ENCODE measurements at regions not wholly inside any gene's neighbourhood (a gene's known extent, or its start where the extent isn't known, plus 50 kb on each side); places are given as distances from the start of the nearest gene placed in this dataset.

- Mint-ChIP-seq H3K9me3 (no peaks in the 10 kb centered on the region), H3K36me3 (no peaks in the 10 kb centered on the region), H3K27ac (no peak overlapping the region)
- ATAC-seq (no peak), DNase-seq (ENCODE audit: low spot score in 2 of 2) (no peak)
Measured at GRCh38 chr6:147874322-147874721, 365.8 kb downstream of the SAMD5 start.

GRCh38 chr6:147879031-147879580 lies 370.6 kb downstream of the SAMD5 start:
- Mint-ChIP-seq H3K9me3 (no peaks in the 10 kb centered on the region), H3K36me3 (no peaks in the 10 kb centered on the region), H3K27ac (no peak overlapping the region)
- DNase-seq (ENCODE audit: low spot score in 2 of 2): no peak
- no peak for ATAC-seq

GRCh38 chr6:147881432-147881831 lies 372.9 kb downstream of the SAMD5 start:
- no peak for DNase-seq (ENCODE audit: low spot score in 2 of 2)
- H3K27ac Mint-ChIP-seq: no peak overlapping the region
- H3K36me3 Mint-ChIP-seq: no peaks in the 10 kb centered on the region
- no peak for ATAC-seq
- no peaks in the 10 kb centered on the region for H3K9me3 Mint-ChIP-seq

- no peaks in the 10 kb centered on the region for H3K36me3 Mint-ChIP-seq
- ATAC-seq (no peak), DNase-seq (ENCODE audit: low spot score in 2 of 2) (no peak)
- peaks cover 4 to 7% of the 10 kb centered on the region in 2 donors for H3K9me3 Mint-ChIP-seq
- no peak overlapping the region for H3K27ac Mint-ChIP-seq
Measured at GRCh38 chr6:147888374-147888773, 379.9 kb downstream of the SAMD5 start.

- Mint-ChIP-seq H3K36me3 (no peaks in the 10 kb centered on the region), H3K9me3 (peaks cover 4 to 7% of the 10 kb centered on the region in 2 donors), H3K27ac (no peak overlapping the region)
- ATAC-seq: no peak
- no peak for DNase-seq (ENCODE audit: low spot score in 2 of 2)
Measured at GRCh38 chr6:147891671-147892070, 383.2 kb downstream of the SAMD5 start.

- no peak for DNase-seq (ENCODE audit: low spot score in 2 of 2)
- no peak for ATAC-seq
- Mint-ChIP-seq H3K9me3 (peaks cover 4% of the 10 kb centered on the region in 2 donors), H3K27ac (no peak overlapping the region), H3K36me3 (no peaks in the 10 kb centered on the region)
Measured at GRCh38 chr6:147892476-147892875, 384.0 kb downstream of the SAMD5 start.

- ATAC-seq (no peak), DNase-seq (ENCODE audit: low spot score in 2 of 2) (no peak)
- Mint-ChIP-seq H3K36me3 (no peaks in the 10 kb centered on the region), H3K9me3 (no peaks in the 10 kb centered on the region), H3K27ac (no peak overlapping the region)
Measured at GRCh38 chr6:147895272-147895671, 386.8 kb downstream of the SAMD5 start.

- Mint-ChIP-seq H3K36me3 (no peaks in the 10 kb centered on the region), H3K9me3 (peaks cover 0 to 3% of the 10 kb centered on the region in 2 donors), H3K27ac (no peak overlapping the region)
- DNase-seq (ENCODE audit: low spot score in 2 of 2) (no peak), ATAC-seq (no peak)
Measured at GRCh38 chr6:147900247-147900830, 391.8 kb downstream of the SAMD5 start.

- no peak for DNase-seq (ENCODE audit: low spot score in 2 of 2)
- H3K9me3 Mint-ChIP-seq: peaks cover 0 to 3% of the 10 kb centered on the region in 2 donors
- no peak for ATAC-seq
- H3K36me3 Mint-ChIP-seq: no peaks in the 10 kb centered on the region
- H3K27ac Mint-ChIP-seq: no peak overlapping the region
Measured at GRCh38 chr6:147903321-147903720, 394.8 kb downstream of the SAMD5 start.

- no peak for DNase-seq (ENCODE audit: low spot score in 2 of 2)
- Mint-ChIP-seq H3K9me3 (peaks cover 0 to 3% of the 10 kb centered on the region in 2 donors), H3K27ac (no peak overlapping the region), H3K36me3 (no peaks in the 10 kb centered on the region)
- no peak for ATAC-seq
Measured at GRCh38 chr6:147903931-147904330, 395.4 kb downstream of the SAMD5 start.

- DNase-seq (ENCODE audit: low spot score in 2 of 2): no peak
- ATAC-seq: no peak
- Mint-ChIP-seq H3K9me3 (peaks cover 0 to 3% of the 10 kb centered on the region in 2 donors), H3K27ac (no peak overlapping the region), H3K36me3 (no peaks in the 10 kb centered on the region)
Measured at GRCh38 chr6:147904416-147904815, 395.9 kb downstream of the SAMD5 start.

GRCh38 chr6:147905711-147906110 lies 397.2 kb downstream of the SAMD5 start:
- H3K27ac Mint-ChIP-seq: no peak overlapping the region
- ATAC-seq (no peak), DNase-seq (ENCODE audit: low spot score in 2 of 2) (no peak)
- no peaks in the 10 kb centered on the region for H3K36me3 Mint-ChIP-seq
- H3K9me3 Mint-ChIP-seq: peaks cover 0 to 3% of the 10 kb centered on the region in 2 donors

- Mint-ChIP-seq H3K36me3 (no peaks in the 10 kb centered on the region), H3K27ac (no peak overlapping the region), H3K9me3 (peaks cover 0 to 3% of the 10 kb centered on the region in 2 donors)
- no peak for ATAC-seq
- no peak for DNase-seq (ENCODE audit: low spot score in 2 of 2)
Measured at GRCh38 chr6:147906361-147906760, 397.9 kb downstream of the SAMD5 start.

- ATAC-seq (no peak), DNase-seq (ENCODE audit: low spot score in 2 of 2) (no peak)
- no peaks in the 10 kb centered on the region for H3K9me3 Mint-ChIP-seq
- H3K36me3 Mint-ChIP-seq: no peaks in the 10 kb centered on the region
- no peak overlapping the region for H3K27ac Mint-ChIP-seq
Measured at GRCh38 chr6:147909640-147910039, 401.1 kb downstream of the SAMD5 start.

- ATAC-seq (no peak), DNase-seq (ENCODE audit: low spot score in 2 of 2) (no peak)
- H3K9me3 Mint-ChIP-seq: no peaks in the 10 kb centered on the region
- no peak overlapping the region for H3K27ac Mint-ChIP-seq
- no peaks in the 10 kb centered on the region for H3K36me3 Mint-ChIP-seq
Measured at GRCh38 chr6:147910281-147910680, 401.8 kb downstream of the SAMD5 start.

GRCh38 chr6:147911057-147911456 lies 402.6 kb downstream of the SAMD5 start:
- H3K9me3 Mint-ChIP-seq: no peaks in the 10 kb centered on the region
- DNase-seq (ENCODE audit: low spot score in 2 of 2): no peak
- no peak overlapping the region for H3K27ac Mint-ChIP-seq
- no peaks in the 10 kb centered on the region for H3K36me3 Mint-ChIP-seq
- ATAC-seq: no peak

- ATAC-seq: no peak
- DNase-seq (ENCODE audit: low spot score in 2 of 2): no peak
- H3K27ac Mint-ChIP-seq: no peak overlapping the region
- no peaks in the 10 kb centered on the region for H3K36me3 Mint-ChIP-seq
- no peaks in the 10 kb centered on the region for H3K9me3 Mint-ChIP-seq
Measured at GRCh38 chr6:147911686-147912085, 403.2 kb downstream of the SAMD5 start.

GRCh38 chr6:147922799-147923198 lies 414.3 kb downstream of the SAMD5 start:
- ATAC-seq: no peak

More at GRCh38 chr6:147922799-147923198, 414.3 kb downstream of the SAMD5 start:
- DNase-seq (ENCODE audit: low spot score in 2 of 2): no peak
- Mint-ChIP-seq H3K36me3 (no peaks in the 10 kb centered on the region), H3K9me3 (peaks cover 4 to 22% of the 10 kb centered on the region in 2 donors), H3K27ac (no peak overlapping the region)

All from activated naive CD4-positive, alpha-beta T cell treated with anti-CD3 and anti-CD28 coated beads, Interleukin-2, amount 50 U/mL, for 72 hours (primary cell).